IMR-90 (cell line): ENCODE measurements at regions not wholly inside any gene's neighbourhood (a gene's known extent, or its start where the extent isn't known, plus 50 kb on each side); places are given as distances from the start of the nearest gene placed in this dataset.

Experiments
- ATAC-seq: fragments of 200-7000 bp; cut with Tn5 transposase; 2 replicates; pipeline ENCODE4 v1.9.1; 2020; ENCODE audit warnings: low read depth, mild to moderate bottlenecking, moderate library complexity
- BruUV-seq: library from RNA; stranded (reverse); fragments of 400-500 nt; replicated peaks from 2 replicates; lab custom pipeline; 2021; lab: Mats Ljungman, UMichigan
- CTCF ChIA-PET: fragments of 300-600 bp; formaldehyde crosslinking; extraction: SDS; loops from one replicate; lab custom pipeline; 2021; ENCODE audit warnings: antibody characterized with exemption; lab: Yijun Ruan, JAX
- POLR2A ChIA-PET: fragments of 300-600 bp; sonication (Branson Sonifier 250); formaldehyde crosslinking; loops from one replicate; lab custom pipeline; 2022; ENCODE audit warnings: antibody characterized with exemption; ENCODE audit not compliant: unreplicated experiment; lab: Charles Lee
- DNase-seq: peaks from one replicate; pipeline ENCODE4 v3.0.0; 2013
- H2AFZ ChIP-seq: replicated peaks from 2 replicates; pipeline ENCODE3; 2013; ENCODE audit warnings: low read length, mild to moderate bottlenecking; ENCODE audit not compliant: poor library complexity
- H2AK5ac ChIP-seq: 2 replicates; pipeline ENCODE4 v1.6.1; 2013; ENCODE audit warnings: low read depth, low read length, inconsistent platforms
- H2AK9ac ChIP-seq: replicated peaks from 2 replicates; pipeline ENCODE3; 2013; ENCODE audit warnings: mild to moderate bottlenecking, low read depth, low read length, moderate library complexity; ENCODE audit not compliant: poor library complexity
- H2BK120ac ChIP-seq: 2 replicates; pipeline ENCODE4 v1.6.1; 2013; ENCODE audit warnings: low read depth, low read length, inconsistent platforms
- H2BK15ac ChIP-seq: 3 replicates; pipeline ENCODE4 v1.6.1; 2013; ENCODE audit warnings: low read depth, low read length, inconsistent platforms
- H2BK20ac ChIP-seq: 2 replicates; pipeline ENCODE4 v1.6.1; 2013; ENCODE audit warnings: low read depth, mild to moderate bottlenecking, inconsistent platforms, low read length, moderate library complexity
- H2BK5ac ChIP-seq: 2 replicates; pipeline ENCODE4 v1.6.1; 2013; ENCODE audit warnings: mild to moderate bottlenecking, low read depth, low read length, inconsistent platforms; ENCODE audit not compliant: poor library complexity, severe bottlenecking
- H3K14ac ChIP-seq: replicated peaks from 2 replicates; pipeline ENCODE4 v1.6.1; 2013; ENCODE audit warnings: low read depth, low read length, inconsistent platforms
- H3K18ac ChIP-seq: 2 replicates; pipeline ENCODE4 v1.6.1; 2013; ENCODE audit warnings: low read depth, low read length, control low read depth
- H3K23ac ChIP-seq: 2 replicates; pipeline ENCODE4 v1.6.1; 2013; ENCODE audit warnings: low read depth, low read length, inconsistent platforms
- H3K27ac ChIP-seq: 2 replicates; pipeline ENCODE4 v1.5.1; 2013; ENCODE audit warnings: mild to moderate bottlenecking, control low read depth, low read length; ENCODE audit not compliant: insufficient read depth
- H3K27me3 ChIP-seq: 2 replicates; pipeline ENCODE4 v1.6.1; 2013; ENCODE audit warnings: low read length; ENCODE audit not compliant: control insufficient read depth, insufficient read depth
- H3K36me3 ChIP-seq: 2 replicates; pipeline ENCODE4 v1.6.1; 2013; ENCODE audit warnings: low read length, mixed read lengths; ENCODE audit not compliant: control insufficient read depth, insufficient read depth
- H3K4ac ChIP-seq: 2 replicates; pipeline ENCODE4 v1.6.1; 2013; ENCODE audit warnings: low read depth, low read length, inconsistent platforms
- H3K4me1 ChIP-seq: 2 replicates; pipeline ENCODE4 v1.6.1; 2013; ENCODE audit warnings: low read length, mixed read lengths; ENCODE audit not compliant: control insufficient read depth, insufficient read depth
- H3K4me2 ChIP-seq: 2 replicates; pipeline ENCODE4 v1.6.1; 2013; ENCODE audit warnings: low read depth, mild to moderate bottlenecking, control low read depth, low read length, moderate library complexity
- H3K4me3 ChIP-seq: 2 replicates; pipeline ENCODE4 v1.5.1; 2013; ENCODE audit warnings: low read depth, mild to moderate bottlenecking, control low read depth, low read length, moderate library complexity; ENCODE audit not compliant: insufficient read depth
- H3K56ac ChIP-seq: 2 replicates; pipeline ENCODE4 v1.6.1; 2013; ENCODE audit warnings: low read length, inconsistent platforms; ENCODE audit not compliant: insufficient read depth; ENCODE audit errors: extremely low read depth
- H3K79me1 ChIP-seq, 2 experiments: 2 replicates each; pipeline ENCODE4 v1.6.1; 2013; ENCODE audit warnings: low read length in 2 of 2, inconsistent platforms in 1 of 2, low read depth in 1 of 2
- H3K9ac ChIP-seq: 2 replicates; pipeline ENCODE4 v1.6.1; 2013; ENCODE audit warnings: low read depth, low read length, control low read depth
- H3K9me1 ChIP-seq: 2 replicates; pipeline ENCODE4 v1.6.1; 2013; ENCODE audit warnings: low read length, inconsistent platforms; ENCODE audit not compliant: insufficient read depth
- H3K9me3 ChIP-seq: 2 replicates; pipeline ENCODE4 v1.6.1; 2013; ENCODE audit warnings: low read length; ENCODE audit not compliant: control insufficient read depth, insufficient read depth
- H4K20me1 ChIP-seq: 2 replicates; pipeline ENCODE4 v1.6.1; 2013; ENCODE audit warnings: low read length, inconsistent platforms; ENCODE audit not compliant: insufficient read depth
- H4K5ac ChIP-seq: 2 replicates; pipeline ENCODE4 v1.6.1; 2013; ENCODE audit warnings: mild to moderate bottlenecking, low read depth, low read length, control low read depth
- H4K8ac ChIP-seq, 2 experiments: 2 replicates each; pipeline ENCODE4 v1.6.1; 2013; ENCODE audit warnings: low read depth in 2 of 2, low read length in 2 of 2, control low read depth in 1 of 2, inconsistent platforms in 1 of 2
- H4K91ac ChIP-seq: 2 replicates; pipeline ENCODE4 v1.6.1; 2013; ENCODE audit warnings: low read depth, low read length, inconsistent platforms; ENCODE audit not compliant: insufficient read depth
- BHLHE40 ChIP-seq: fragments of 150-350 bp; IDR thresholded peaks from 2 replicates; pipeline ENCODE4 v1.6.1; 2016; ENCODE audit warnings: mild to moderate bottlenecking, low read depth, low read length
- CEBPB ChIP-seq: IDR thresholded peaks from 2 replicates; pipeline ENCODE4 v1.6.1; 2012; ENCODE audit warnings: low read depth, low read length, improper control_type of control experiment
- CHD1 ChIP-seq: IDR thresholded peaks from 2 replicates; pipeline ENCODE4 v1.6.1; 2012; ENCODE audit warnings: low read depth, low read length, improper control_type of control experiment
- CTCF ChIP-seq: conservative IDR thresholded peaks from 2 replicates; pipeline ENCODE4 v1.5.1; 2012; ENCODE audit warnings: mild to moderate bottlenecking, low read depth, low read length, improper control_type of control experiment
- ELK1 ChIP-seq: fragments of 150-350 bp; IDR thresholded peaks from 2 replicates; pipeline ENCODE4 v1.6.1; 2016; ENCODE audit warnings: low read depth, mild to moderate bottlenecking, low read length, moderate library complexity, borderline replicate concordance
- FOS ChIP-seq: fragments of 150-350 bp; IDR thresholded peaks from 2 replicates; pipeline ENCODE4 v1.6.1; 2016; ENCODE audit warnings: low read depth, low read length
- MAZ ChIP-seq: IDR thresholded peaks from 2 replicates; pipeline ENCODE4 v1.6.1; 2012; ENCODE audit warnings: low read depth, mild to moderate bottlenecking, low read length, improper control_type of control experiment, moderate library complexity, borderline replicate concordance
- MXI1 ChIP-seq: IDR thresholded peaks from 2 replicates; pipeline ENCODE4 v1.6.1; 2012; ENCODE audit warnings: low read depth, mild to moderate bottlenecking, low read length, moderate library complexity, borderline replicate concordance
- NFE2L2 ChIP-seq: fragments of 150-350 bp; IDR thresholded peaks from 2 replicates; pipeline ENCODE4 v1.6.1; 2016; ENCODE audit warnings: low read depth, mild to moderate bottlenecking, low read length
- POLR2A ChIP-seq: IDR thresholded peaks from 2 replicates; pipeline ENCODE4 v1.6.1; 2012; ENCODE audit warnings: mild to moderate bottlenecking, low read depth, low read length
- RAD21 ChIP-seq: IDR thresholded peaks from 2 replicates; pipeline ENCODE4 v1.6.1; 2012; ENCODE audit warnings: low read length, improper control_type of control experiment
- RCOR1 ChIP-seq: IDR thresholded peaks from 2 replicates; pipeline ENCODE4 v1.6.1; 2012; ENCODE audit warnings: mild to moderate bottlenecking, low read length, improper control_type of control experiment; ENCODE audit not compliant: insufficient replicate concordance
- RFX5 ChIP-seq: IDR thresholded peaks from 2 replicates; pipeline ENCODE4 v1.8.0; 2012; ENCODE audit warnings: low read depth, mild to moderate bottlenecking, low read length, moderate library complexity
- dilution Hi-C: fragments of 300-500 bp; cut with HindIII; formaldehyde crosslinking; loops from one replicate; pipeline ENCODE4 v1.14.3; 2018; ENCODE audit warnings: low sequenced_read_pairs; ENCODE audit not compliant: unreplicated experiment
- in situ Hi-C: fragments of 300-500 bp; cut with MboI; formaldehyde crosslinking; loops from 3 replicates; pipeline ENCODE4 v1.14.3; 2019; ENCODE audit warnings: low sequenced_read_pairs, inconsistent platforms, mixed read lengths
- intact Hi-C: fragments of 100-400 bp; cut with micrococcal nuclease; formaldehyde crosslinking; loops from 2 replicates; pipeline ENCODE4 v1.10.0; 2022
- TF ChIP-seq, protein P1 (sequence below): fragments of 150-350 bp; IDR thresholded peaks from 2 replicates; pipeline ENCODE4 v1.6.1; 2017; ENCODE audit warnings: mild to moderate bottlenecking, antibody characterized with exemption, low read length, low read depth

GRCh38 chr15:67903708-67904107 is 63.9 kb upstream of the RNU6-1 start:
- ChIA-PET POLR2A (no interaction called here), CTCF (no interaction called here)
- H3K4me2 ChIP-seq = no peak overlapping the region
- H3K4me1 ChIP-seq = no peaks in the 10 kb centered on the region
- H2AK9ac ChIP-seq = no peak overlapping the region
- H2BK15ac ChIP-seq = no peak overlapping the region
- BruUV-seq = no TSS peak
- no peak for ATAC-seq
- in situ Hi-C loops = no loop called here
- no peak overlapping the region for H2AFZ ChIP-seq
- H3K14ac ChIP-seq = no peak overlapping the region
- intact Hi-C loops = no loop called here
- no peaks in the 10 kb centered on the region for H3K36me3 ChIP-seq
- no peak for DNase-seq
- H3K27me3 ChIP-seq = peaks cover 6% of the 10 kb centered on the region
- H3K4me3 ChIP-seq = no peak overlapping the region
- no peak overlapping the region for H3K27ac ChIP-seq
- H2BK120ac ChIP-seq = no peak overlapping the region
- TF ChIP-seq BHLHE40 (no peak), CEBPB (no peak), CTCF (no peak), ELK1 (no peak), POLR2A (no peak), RCOR1 (no peak), MXI1 (no peak), MAZ (no peak), NFE2L2 (no peak), FOS (no peak), CHD1 (no peak), RFX5 (no peak), RAD21 (no peak)
- TF ChIP-seq, protein P1, sequence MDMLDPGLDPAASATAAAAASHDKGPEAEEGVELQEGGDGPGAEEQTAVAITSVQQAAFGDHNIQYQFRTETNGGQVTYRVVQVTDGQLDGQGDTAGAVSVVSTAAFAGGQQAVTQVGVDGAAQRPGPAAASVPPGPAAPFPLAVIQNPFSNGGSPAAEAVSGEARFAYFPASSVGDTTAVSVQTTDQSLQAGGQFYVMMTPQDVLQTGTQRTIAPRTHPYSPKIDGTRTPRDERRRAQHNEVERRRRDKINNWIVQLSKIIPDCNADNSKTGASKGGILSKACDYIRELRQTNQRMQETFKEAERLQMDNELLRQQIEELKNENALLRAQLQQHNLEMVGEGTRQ = no peak
- no peak overlapping the region for H2AK5ac ChIP-seq
- H4K5ac ChIP-seq = no peak overlapping the region
- H3K9me1 ChIP-seq = no peaks in the 10 kb centered on the region
- H4K8ac ChIP-seq = no peak overlapping the region
- no peak overlapping the region for H3K18ac ChIP-seq
- H3K4ac ChIP-seq = no peak overlapping the region
- H4K91ac ChIP-seq = no peak overlapping the region
- H4K20me1 ChIP-seq = no peaks in the 10 kb centered on the region
- no peak overlapping the region for H3K9ac ChIP-seq
- no peaks in the 10 kb centered on the region for H3K9me3 ChIP-seq
- no peak overlapping the region for H3K56ac ChIP-seq
- H3K23ac ChIP-seq = no peak overlapping the region
- H2BK5ac ChIP-seq = no peak overlapping the region
- dilution Hi-C loops = no loop called here
- H3K79me1 ChIP-seq = no peaks in the 10 kb centered on the region
- H2BK20ac ChIP-seq = no peak overlapping the region
